IMR-90 (cell line): ENCODE measurements at regions not wholly inside any gene's neighbourhood (a gene's known extent, or its start where the extent isn't known, plus 50 kb on each side); places are given as distances from the start of the nearest gene placed in this dataset.

Experiments
- ATAC-seq: fragments of 200-7000 bp; cut with Tn5 transposase; 2 replicates; pipeline ENCODE4 v1.9.1; 2020; ENCODE audit warnings: low read depth, mild to moderate bottlenecking, moderate library complexity
- BruUV-seq: library from RNA; stranded (reverse); fragments of 400-500 nt; replicated peaks from 2 replicates; lab custom pipeline; 2021; lab: Mats Ljungman, UMichigan
- CTCF ChIA-PET: fragments of 300-600 bp; formaldehyde crosslinking; extraction: SDS; loops from one replicate; lab custom pipeline; 2021; ENCODE audit warnings: antibody characterized with exemption; lab: Yijun Ruan, JAX
- POLR2A ChIA-PET: fragments of 300-600 bp; sonication (Branson Sonifier 250); formaldehyde crosslinking; loops from one replicate; lab custom pipeline; 2022; ENCODE audit warnings: antibody characterized with exemption; ENCODE audit not compliant: unreplicated experiment; lab: Charles Lee
- DNase-seq: peaks from one replicate; pipeline ENCODE4 v3.0.0; 2013
- H2AFZ ChIP-seq: replicated peaks from 2 replicates; pipeline ENCODE3; 2013; ENCODE audit warnings: low read length, mild to moderate bottlenecking; ENCODE audit not compliant: poor library complexity
- H2AK5ac ChIP-seq: 2 replicates; pipeline ENCODE4 v1.6.1; 2013; ENCODE audit warnings: low read depth, low read length, inconsistent platforms
- H2AK9ac ChIP-seq: replicated peaks from 2 replicates; pipeline ENCODE3; 2013; ENCODE audit warnings: mild to moderate bottlenecking, low read depth, low read length, moderate library complexity; ENCODE audit not compliant: poor library complexity
- H2BK120ac ChIP-seq: 2 replicates; pipeline ENCODE4 v1.6.1; 2013; ENCODE audit warnings: low read depth, low read length, inconsistent platforms
- H2BK15ac ChIP-seq: 3 replicates; pipeline ENCODE4 v1.6.1; 2013; ENCODE audit warnings: low read depth, low read length, inconsistent platforms
- H2BK20ac ChIP-seq: 2 replicates; pipeline ENCODE4 v1.6.1; 2013; ENCODE audit warnings: low read depth, mild to moderate bottlenecking, inconsistent platforms, low read length, moderate library complexity
- H2BK5ac ChIP-seq: 2 replicates; pipeline ENCODE4 v1.6.1; 2013; ENCODE audit warnings: mild to moderate bottlenecking, low read depth, low read length, inconsistent platforms; ENCODE audit not compliant: poor library complexity, severe bottlenecking
- H3K14ac ChIP-seq: replicated peaks from 2 replicates; pipeline ENCODE4 v1.6.1; 2013; ENCODE audit warnings: low read depth, low read length, inconsistent platforms
- H3K18ac ChIP-seq: 2 replicates; pipeline ENCODE4 v1.6.1; 2013; ENCODE audit warnings: low read depth, low read length, control low read depth
- H3K23ac ChIP-seq: 2 replicates; pipeline ENCODE4 v1.6.1; 2013; ENCODE audit warnings: low read depth, low read length, inconsistent platforms
- H3K27ac ChIP-seq: 2 replicates; pipeline ENCODE4 v1.5.1; 2013; ENCODE audit warnings: mild to moderate bottlenecking, control low read depth, low read length; ENCODE audit not compliant: insufficient read depth
- H3K27me3 ChIP-seq: 2 replicates; pipeline ENCODE4 v1.6.1; 2013; ENCODE audit warnings: low read length; ENCODE audit not compliant: control insufficient read depth, insufficient read depth
- H3K36me3 ChIP-seq: 2 replicates; pipeline ENCODE4 v1.6.1; 2013; ENCODE audit warnings: low read length, mixed read lengths; ENCODE audit not compliant: control insufficient read depth, insufficient read depth
- H3K4ac ChIP-seq: 2 replicates; pipeline ENCODE4 v1.6.1; 2013; ENCODE audit warnings: low read depth, low read length, inconsistent platforms
- H3K4me1 ChIP-seq: 2 replicates; pipeline ENCODE4 v1.6.1; 2013; ENCODE audit warnings: low read length, mixed read lengths; ENCODE audit not compliant: control insufficient read depth, insufficient read depth
- H3K4me2 ChIP-seq: 2 replicates; pipeline ENCODE4 v1.6.1; 2013; ENCODE audit warnings: low read depth, mild to moderate bottlenecking, control low read depth, low read length, moderate library complexity
- H3K4me3 ChIP-seq: 2 replicates; pipeline ENCODE4 v1.5.1; 2013; ENCODE audit warnings: low read depth, mild to moderate bottlenecking, control low read depth, low read length, moderate library complexity; ENCODE audit not compliant: insufficient read depth
- H3K56ac ChIP-seq: 2 replicates; pipeline ENCODE4 v1.6.1; 2013; ENCODE audit warnings: low read length, inconsistent platforms; ENCODE audit not compliant: insufficient read depth; ENCODE audit errors: extremely low read depth
- H3K79me1 ChIP-seq, 2 experiments: 2 replicates each; pipeline ENCODE4 v1.6.1; 2013; ENCODE audit warnings: low read length in 2 of 2, inconsistent platforms in 1 of 2, low read depth in 1 of 2
- H3K9ac ChIP-seq: 2 replicates; pipeline ENCODE4 v1.6.1; 2013; ENCODE audit warnings: low read depth, low read length, control low read depth
- H3K9me1 ChIP-seq: 2 replicates; pipeline ENCODE4 v1.6.1; 2013; ENCODE audit warnings: low read length, inconsistent platforms; ENCODE audit not compliant: insufficient read depth
- H3K9me3 ChIP-seq: 2 replicates; pipeline ENCODE4 v1.6.1; 2013; ENCODE audit warnings: low read length; ENCODE audit not compliant: control insufficient read depth, insufficient read depth
- H4K20me1 ChIP-seq: 2 replicates; pipeline ENCODE4 v1.6.1; 2013; ENCODE audit warnings: low read length, inconsistent platforms; ENCODE audit not compliant: insufficient read depth
- H4K5ac ChIP-seq: 2 replicates; pipeline ENCODE4 v1.6.1; 2013; ENCODE audit warnings: mild to moderate bottlenecking, low read depth, low read length, control low read depth
- H4K8ac ChIP-seq, 2 experiments: 2 replicates each; pipeline ENCODE4 v1.6.1; 2013; ENCODE audit warnings: low read depth in 2 of 2, low read length in 2 of 2, control low read depth in 1 of 2, inconsistent platforms in 1 of 2
- H4K91ac ChIP-seq: 2 replicates; pipeline ENCODE4 v1.6.1; 2013; ENCODE audit warnings: low read depth, low read length, inconsistent platforms; ENCODE audit not compliant: insufficient read depth
- BHLHE40 ChIP-seq: fragments of 150-350 bp; IDR thresholded peaks from 2 replicates; pipeline ENCODE4 v1.6.1; 2016; ENCODE audit warnings: mild to moderate bottlenecking, low read depth, low read length
- CEBPB ChIP-seq: IDR thresholded peaks from 2 replicates; pipeline ENCODE4 v1.6.1; 2012; ENCODE audit warnings: low read depth, low read length, improper control_type of control experiment
- CHD1 ChIP-seq: IDR thresholded peaks from 2 replicates; pipeline ENCODE4 v1.6.1; 2012; ENCODE audit warnings: low read depth, low read length, improper control_type of control experiment
- FOS ChIP-seq: fragments of 150-350 bp; IDR thresholded peaks from 2 replicates; pipeline ENCODE4 v1.6.1; 2016; ENCODE audit warnings: low read depth, low read length
- MAFK ChIP-seq: IDR thresholded peaks from 2 replicates; pipeline ENCODE4 v1.6.1; 2012; ENCODE audit warnings: low read depth, low read length, improper control_type of control experiment
- MAZ ChIP-seq: IDR thresholded peaks from 2 replicates; pipeline ENCODE4 v1.6.1; 2012; ENCODE audit warnings: low read depth, mild to moderate bottlenecking, low read length, improper control_type of control experiment, moderate library complexity, borderline replicate concordance
- MXI1 ChIP-seq: IDR thresholded peaks from 2 replicates; pipeline ENCODE4 v1.6.1; 2012; ENCODE audit warnings: low read depth, mild to moderate bottlenecking, low read length, moderate library complexity, borderline replicate concordance
- NFE2L2 ChIP-seq: fragments of 150-350 bp; IDR thresholded peaks from 2 replicates; pipeline ENCODE4 v1.6.1; 2016; ENCODE audit warnings: low read depth, mild to moderate bottlenecking, low read length
- POLR2A ChIP-seq: IDR thresholded peaks from 2 replicates; pipeline ENCODE4 v1.6.1; 2012; ENCODE audit warnings: mild to moderate bottlenecking, low read depth, low read length
- RAD21 ChIP-seq: IDR thresholded peaks from 2 replicates; pipeline ENCODE4 v1.6.1; 2012; ENCODE audit warnings: low read length, improper control_type of control experiment
- RCOR1 ChIP-seq: IDR thresholded peaks from 2 replicates; pipeline ENCODE4 v1.6.1; 2012; ENCODE audit warnings: mild to moderate bottlenecking, low read length, improper control_type of control experiment; ENCODE audit not compliant: insufficient replicate concordance
- RFX5 ChIP-seq: IDR thresholded peaks from 2 replicates; pipeline ENCODE4 v1.8.0; 2012; ENCODE audit warnings: low read depth, mild to moderate bottlenecking, low read length, moderate library complexity
- SMC3 ChIP-seq: fragments of 150-350 bp; IDR thresholded peaks from 2 replicates; pipeline ENCODE4 v1.6.1; 2016; ENCODE audit warnings: low read depth, mild to moderate bottlenecking, antibody characterized with exemption, low read length, moderate library complexity
- WGBS, 2 experiments: methylation state at CpG; one replicate each; pipeline versions ENCODE4 v1.1.5 to v1.1.7; 2013; ENCODE audit warnings: missing lambda C conversion rate in 2 of 2; ENCODE audit not compliant: insufficient read length in 1 of 2; ENCODE audit errors: extremely low coverage in 2 of 2; 5-methylcytosine and 5-hydroxymethylcytosine counted together
- dilution Hi-C: fragments of 300-500 bp; cut with HindIII; formaldehyde crosslinking; loops from one replicate; pipeline ENCODE4 v1.14.3; 2018; ENCODE audit warnings: low sequenced_read_pairs; ENCODE audit not compliant: unreplicated experiment
- in situ Hi-C: fragments of 300-500 bp; cut with MboI; formaldehyde crosslinking; loops from 3 replicates; pipeline ENCODE4 v1.14.3; 2019; ENCODE audit warnings: low sequenced_read_pairs, inconsistent platforms, mixed read lengths
- intact Hi-C: fragments of 100-400 bp; cut with micrococcal nuclease; formaldehyde crosslinking; loops from 2 replicates; pipeline ENCODE4 v1.10.0; 2022
- TF ChIP-seq, protein P1 (sequence below): conservative IDR thresholded peaks from 2 replicates; pipeline ENCODE4 v1.5.1; 2012; ENCODE audit warnings: mild to moderate bottlenecking, low read depth, low read length, improper control_type of control experiment
- TF ChIP-seq, protein P2 (sequence below): fragments of 150-350 bp; IDR thresholded peaks from 2 replicates; pipeline ENCODE4 v1.6.1; 2016; ENCODE audit warnings: low read depth, mild to moderate bottlenecking, low read length, moderate library complexity, borderline replicate concordance
- TF ChIP-seq, protein P3 (sequence below): fragments of 150-350 bp; IDR thresholded peaks from 2 replicates; pipeline ENCODE4 v1.6.1; 2017; ENCODE audit warnings: mild to moderate bottlenecking, antibody characterized with exemption, low read length, low read depth

DNA sequence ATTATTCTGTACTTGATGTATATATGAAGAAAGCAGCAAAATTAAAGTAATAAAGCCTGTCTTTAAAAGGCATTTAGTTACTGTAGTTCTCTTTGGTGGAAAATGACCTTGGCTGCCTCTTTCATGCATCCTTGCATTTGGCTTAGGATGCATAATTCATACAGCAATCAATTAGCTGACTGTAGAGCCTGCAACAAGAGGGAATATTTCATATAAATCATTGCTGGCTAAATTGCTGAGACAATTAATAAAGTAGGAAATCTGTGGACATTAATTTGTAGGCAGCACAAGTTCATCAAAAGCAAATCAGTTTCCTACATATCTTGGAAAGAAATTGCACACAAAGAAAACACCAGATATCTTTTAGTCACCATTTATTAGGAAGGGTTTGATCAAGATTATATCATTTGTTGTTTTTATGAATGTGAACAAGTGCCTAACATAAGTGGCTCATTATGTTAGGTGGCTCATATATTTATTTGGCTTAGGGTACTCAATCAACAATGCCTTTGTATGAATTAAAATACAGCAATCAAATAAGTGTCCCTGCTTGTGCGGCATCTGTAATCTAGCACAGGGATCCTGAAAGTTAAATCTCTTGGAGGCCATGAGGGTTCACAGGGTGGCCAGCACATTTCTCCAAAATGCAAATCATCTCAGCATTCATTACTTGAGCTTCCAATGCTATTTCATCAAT lies 220.4 kb upstream of the SPOPL start:
- Histone ChIP-seq H3K27me3 (no peaks in the 10 kb centered on the region), H2AK5ac (no peak overlapping the region), H2BK120ac (no peak overlapping the region), H4K5ac (no peak overlapping the region), H4K91ac (no peak overlapping the region), H2BK5ac (no peak overlapping the region), H3K79me1 (no peaks in the 10 kb centered on the region), H2AK9ac (no peak overlapping the region), H3K4me1 (peaks cover 3% of the 10 kb centered on the region), H3K4ac (no peak overlapping the region), H3K36me3 (no peaks in the 10 kb centered on the region), H3K18ac (no peak overlapping the region), H2BK20ac (no peak overlapping the region), H3K9me3 (peaks cover 2% of the 10 kb centered on the region; the same call in 1 of the 2 replicates), H4K8ac (no peak overlapping the region), H3K9me1 (no peaks in the 10 kb centered on the region), H3K23ac (no peak overlapping the region), H3K4me3 (no peak overlapping the region), H3K27ac (no peak overlapping the region), H2BK15ac (no peak overlapping the region), H4K20me1 (no peaks in the 10 kb centered on the region), H3K4me2 (no peak overlapping the region), H3K9ac (no peak overlapping the region), H3K14ac (no peak overlapping the region), H3K56ac (no peak overlapping the region), H2AFZ (no peak overlapping the region)
- no TSS peak for BruUV-seq
- dilution Hi-C loops (no loop called here), in situ Hi-C loops (no loop called here), intact Hi-C loops (loop anchor here (1.0 kb wide), 1 partner anchor 52 kb away; no protein-coding TSS in a partner anchor)
- ATAC-seq (no peak), DNase-seq (no peak)
- POLR2A ChIA-PET: no interaction called here
- CTCF ChIA-PET: no interaction called here
- TF ChIP-seq CEBPB (no peak), RAD21 (no peak), RFX5 (no peak), BHLHE40 (no peak), MAZ (no peak), RCOR1 (no peak), MAFK (no peak), FOS (no peak), MXI1 (no peak), CHD1 (no peak), NFE2L2 (no peak), POLR2A (no peak), SMC3 (no peak)
- TF ChIP-seq, protein P1, sequence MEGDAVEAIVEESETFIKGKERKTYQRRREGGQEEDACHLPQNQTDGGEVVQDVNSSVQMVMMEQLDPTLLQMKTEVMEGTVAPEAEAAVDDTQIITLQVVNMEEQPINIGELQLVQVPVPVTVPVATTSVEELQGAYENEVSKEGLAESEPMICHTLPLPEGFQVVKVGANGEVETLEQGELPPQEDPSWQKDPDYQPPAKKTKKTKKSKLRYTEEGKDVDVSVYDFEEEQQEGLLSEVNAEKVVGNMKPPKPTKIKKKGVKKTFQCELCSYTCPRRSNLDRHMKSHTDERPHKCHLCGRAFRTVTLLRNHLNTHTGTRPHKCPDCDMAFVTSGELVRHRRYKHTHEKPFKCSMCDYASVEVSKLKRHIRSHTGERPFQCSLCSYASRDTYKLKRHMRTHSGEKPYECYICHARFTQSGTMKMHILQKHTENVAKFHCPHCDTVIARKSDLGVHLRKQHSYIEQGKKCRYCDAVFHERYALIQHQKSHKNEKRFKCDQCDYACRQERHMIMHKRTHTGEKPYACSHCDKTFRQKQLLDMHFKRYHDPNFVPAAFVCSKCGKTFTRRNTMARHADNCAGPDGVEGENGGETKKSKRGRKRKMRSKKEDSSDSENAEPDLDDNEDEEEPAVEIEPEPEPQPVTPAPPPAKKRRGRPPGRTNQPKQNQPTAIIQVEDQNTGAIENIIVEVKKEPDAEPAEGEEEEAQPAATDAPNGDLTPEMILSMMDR: no peak
- TF ChIP-seq, protein P2, sequence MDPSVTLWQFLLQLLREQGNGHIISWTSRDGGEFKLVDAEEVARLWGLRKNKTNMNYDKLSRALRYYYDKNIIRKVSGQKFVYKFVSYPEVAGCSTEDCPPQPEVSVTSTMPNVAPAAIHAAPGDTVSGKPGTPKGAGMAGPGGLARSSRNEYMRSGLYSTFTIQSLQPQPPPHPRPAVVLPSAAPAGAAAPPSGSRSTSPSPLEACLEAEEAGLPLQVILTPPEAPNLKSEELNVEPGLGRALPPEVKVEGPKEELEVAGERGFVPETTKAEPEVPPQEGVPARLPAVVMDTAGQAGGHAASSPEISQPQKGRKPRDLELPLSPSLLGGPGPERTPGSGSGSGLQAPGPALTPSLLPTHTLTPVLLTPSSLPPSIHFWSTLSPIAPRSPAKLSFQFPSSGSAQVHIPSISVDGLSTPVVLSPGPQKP: no peak
- TF ChIP-seq, protein P3, sequence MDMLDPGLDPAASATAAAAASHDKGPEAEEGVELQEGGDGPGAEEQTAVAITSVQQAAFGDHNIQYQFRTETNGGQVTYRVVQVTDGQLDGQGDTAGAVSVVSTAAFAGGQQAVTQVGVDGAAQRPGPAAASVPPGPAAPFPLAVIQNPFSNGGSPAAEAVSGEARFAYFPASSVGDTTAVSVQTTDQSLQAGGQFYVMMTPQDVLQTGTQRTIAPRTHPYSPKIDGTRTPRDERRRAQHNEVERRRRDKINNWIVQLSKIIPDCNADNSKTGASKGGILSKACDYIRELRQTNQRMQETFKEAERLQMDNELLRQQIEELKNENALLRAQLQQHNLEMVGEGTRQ: no peak
- no CpG with 5 or more reads among the region's 1 CpG for WGBS, 2 experiments
